ENCODE measurements at regions not wholly inside any gene's neighbourhood (a gene's known extent, or its start where the extent isn't known, plus 50 kb on each side); places are given as distances from the start of the nearest gene placed in this dataset.

DNA sequence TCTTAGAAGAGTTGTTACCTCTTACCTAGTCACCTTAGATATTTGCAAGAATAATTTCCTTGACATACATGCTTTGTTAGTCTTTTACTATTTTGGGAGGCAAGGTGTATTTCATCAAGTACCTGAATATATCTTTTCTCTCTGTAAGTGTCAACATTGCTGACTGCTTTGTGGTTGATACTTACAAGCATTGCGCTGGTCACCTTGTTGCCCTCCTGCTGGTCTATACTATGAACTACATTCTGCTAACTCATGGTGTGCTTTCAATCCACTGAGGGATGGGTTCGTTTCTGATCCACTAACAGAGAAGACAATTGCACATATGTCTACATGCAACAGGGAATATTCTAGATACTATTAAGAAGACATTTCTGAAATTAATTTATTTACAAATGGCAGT is 837.8 kb upstream of the COBL start:
- no peak overlapping the region for H3K4me3 Mint-ChIP-seq
- H3K4me1 Mint-ChIP-seq (ENCODE audit: low read depth) = no peaks in the 10 kb centered on the region
- no peaks in the 10 kb centered on the region for H3K27me3 Mint-ChIP-seq (ENCODE audit: low read depth)
- H3K36me3 Mint-ChIP-seq (ENCODE audit: low read depth) = no peaks in the 10 kb centered on the region
- H3K9me3 Mint-ChIP-seq = peaks cover 4% of the 10 kb centered on the region
- H3K27ac Mint-ChIP-seq = no peak overlapping the region

DNA sequence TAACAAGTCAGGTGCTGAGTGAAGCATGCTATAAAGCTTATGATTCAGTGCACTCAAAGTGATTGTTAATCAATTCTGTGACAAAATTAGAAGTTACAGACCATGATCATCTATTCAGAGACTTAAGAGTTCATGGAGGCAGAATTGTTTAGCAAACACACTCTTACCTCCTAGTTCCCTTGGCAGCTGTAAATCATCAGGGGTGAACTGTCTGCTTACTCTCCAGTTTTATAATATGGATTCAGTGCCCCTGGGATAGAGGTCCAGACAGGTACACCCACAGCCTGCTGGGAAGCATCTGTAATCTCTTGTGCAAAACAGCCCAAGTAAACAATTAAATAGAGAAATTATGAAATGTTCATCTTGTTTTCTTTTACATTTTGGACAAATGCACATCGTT is 835.0 kb upstream of the COBL start:
- H3K36me3 Mint-ChIP-seq (ENCODE audit: low read depth) = no peaks in the 10 kb centered on the region
- H3K27me3 Mint-ChIP-seq (ENCODE audit: low read depth) = no peaks in the 10 kb centered on the region
- H3K27ac Mint-ChIP-seq = no peak overlapping the region
- peaks cover 8% of the 10 kb centered on the region for H3K9me3 Mint-ChIP-seq
- H3K4me1 Mint-ChIP-seq (ENCODE audit: low read depth) = no peaks in the 10 kb centered on the region
- H3K4me3 Mint-ChIP-seq = no peak overlapping the region

DNA sequence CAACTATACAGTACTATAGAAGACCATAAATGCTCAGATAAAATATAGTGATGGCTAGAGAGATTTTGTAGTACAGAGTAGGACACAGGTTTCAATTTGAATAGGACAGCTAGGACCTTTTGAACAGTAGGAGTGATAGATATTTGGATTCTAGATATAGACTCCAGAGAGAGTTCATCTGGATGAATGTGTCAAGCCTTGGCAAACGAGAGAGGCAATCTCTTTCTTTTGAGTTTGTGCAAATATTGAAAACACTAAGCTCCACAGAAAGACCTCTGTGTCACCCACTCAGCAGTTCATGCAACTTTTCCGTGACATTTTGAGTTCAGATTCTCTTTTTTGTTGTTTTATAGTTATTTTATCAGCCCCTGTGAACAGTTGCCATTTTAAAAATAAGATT is 834.3 kb upstream of the COBL start:
- Mint-ChIP-seq H3K36me3 (ENCODE audit: low read depth) (no peaks in the 10 kb centered on the region), H3K9me3 (peaks cover 8% of the 10 kb centered on the region), H3K27ac (no peak overlapping the region), H3K4me3 (no peak overlapping the region), H3K27me3 (ENCODE audit: low read depth) (no peaks in the 10 kb centered on the region), H3K4me1 (ENCODE audit: low read depth) (no peaks in the 10 kb centered on the region)

DNA sequence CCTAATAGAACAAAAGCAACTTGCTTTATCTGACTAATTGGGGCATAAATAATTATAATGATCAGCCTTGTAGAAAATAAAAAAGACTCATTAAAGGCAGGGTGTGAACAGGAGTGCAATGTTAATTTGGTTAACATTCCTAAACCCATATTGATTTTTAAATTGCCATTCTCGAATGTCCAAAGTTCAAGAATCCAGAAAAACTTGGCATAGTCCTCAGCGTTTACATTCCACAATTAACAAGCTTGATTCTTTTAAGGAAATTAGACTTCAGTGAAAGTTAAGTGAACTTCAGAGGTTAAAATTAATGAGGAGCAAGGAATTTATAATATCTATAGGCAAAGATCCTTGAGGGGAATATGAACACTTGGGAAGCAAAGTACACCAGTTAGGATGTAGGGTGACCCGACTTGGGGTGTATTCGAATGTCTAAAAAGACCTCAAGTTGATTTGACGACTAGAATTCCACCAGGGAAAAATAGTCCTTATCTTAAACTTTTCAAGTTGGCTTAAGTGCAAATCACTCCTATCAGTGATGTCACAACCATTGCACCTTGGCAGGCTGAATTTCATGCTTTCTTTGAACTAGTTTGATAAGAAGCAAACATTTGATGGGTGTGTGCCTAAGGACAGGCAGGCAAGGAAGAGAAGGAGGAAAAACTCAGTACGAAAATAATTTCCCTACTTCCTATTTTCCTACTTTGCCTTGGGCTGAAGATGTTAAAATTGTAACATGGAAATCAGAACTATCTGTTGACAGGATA is 830.4 kb upstream of the COBL start:
- H3K9me3 Mint-ChIP-seq = peaks cover 3% of the 10 kb centered on the region
- H3K36me3 Mint-ChIP-seq (ENCODE audit: low read depth) = no peaks in the 10 kb centered on the region
- H3K4me3 Mint-ChIP-seq = no peak overlapping the region
- H3K4me1 Mint-ChIP-seq (ENCODE audit: low read depth) = no peaks in the 10 kb centered on the region
- H3K27me3 Mint-ChIP-seq (ENCODE audit: low read depth) = no peaks in the 10 kb centered on the region
- no peak overlapping the region for H3K27ac Mint-ChIP-seq

DNA sequence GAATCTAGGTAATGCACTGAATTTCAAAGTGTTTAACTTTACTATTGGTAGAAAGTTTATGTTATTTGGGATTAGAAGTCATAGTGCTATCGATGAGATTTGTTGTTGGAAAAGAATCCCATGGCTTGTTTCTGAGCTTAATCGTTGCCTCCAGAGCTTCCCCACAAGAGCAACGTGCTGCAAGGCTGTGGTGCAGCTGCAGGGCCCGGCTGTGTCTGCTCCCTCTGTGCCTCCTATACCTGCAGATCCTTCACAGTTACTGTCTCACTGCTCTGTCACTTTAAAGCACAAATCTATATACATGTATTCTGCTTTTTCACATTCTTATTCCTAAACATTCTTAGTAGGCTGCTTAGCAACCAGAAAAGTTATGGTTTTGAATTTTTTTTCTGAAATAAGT is 826.6 kb upstream of the COBL start:
- Mint-ChIP-seq H3K9me3 (peaks cover 11% of the 10 kb centered on the region), H3K36me3 (ENCODE audit: low read depth) (no peaks in the 10 kb centered on the region), H3K27me3 (ENCODE audit: low read depth) (no peaks in the 10 kb centered on the region), H3K4me1 (ENCODE audit: low read depth) (no peaks in the 10 kb centered on the region), H3K4me3 (no peak overlapping the region), H3K27ac (no peak overlapping the region)

DNA sequence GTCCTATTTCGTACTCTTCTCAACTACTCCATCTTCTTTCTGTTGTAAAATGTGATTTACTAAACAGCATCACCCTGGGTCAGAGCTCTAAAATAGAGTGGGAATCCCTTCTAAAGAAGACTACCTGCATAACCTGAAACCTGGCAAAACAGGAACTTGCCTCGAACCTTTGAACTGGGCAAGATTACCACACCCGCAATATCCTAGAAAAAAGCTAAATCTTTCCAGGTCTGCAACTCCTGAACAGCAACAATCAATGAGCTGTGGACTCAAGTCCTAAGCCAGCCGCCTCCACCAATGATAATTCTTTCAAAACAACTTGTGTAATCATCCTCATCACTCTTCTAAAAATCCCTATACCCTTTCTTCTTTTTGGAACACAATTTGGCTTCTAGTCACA is 824.2 kb upstream of the COBL start:
- Mint-ChIP-seq H3K4me1 (ENCODE audit: low read depth) (no peaks in the 10 kb centered on the region), H3K36me3 (ENCODE audit: low read depth) (no peaks in the 10 kb centered on the region), H3K9me3 (peaks cover 22% of the 10 kb centered on the region), H3K4me3 (no peak overlapping the region), H3K27me3 (ENCODE audit: low read depth) (no peaks in the 10 kb centered on the region), H3K27ac (no peak overlapping the region)

DNA sequence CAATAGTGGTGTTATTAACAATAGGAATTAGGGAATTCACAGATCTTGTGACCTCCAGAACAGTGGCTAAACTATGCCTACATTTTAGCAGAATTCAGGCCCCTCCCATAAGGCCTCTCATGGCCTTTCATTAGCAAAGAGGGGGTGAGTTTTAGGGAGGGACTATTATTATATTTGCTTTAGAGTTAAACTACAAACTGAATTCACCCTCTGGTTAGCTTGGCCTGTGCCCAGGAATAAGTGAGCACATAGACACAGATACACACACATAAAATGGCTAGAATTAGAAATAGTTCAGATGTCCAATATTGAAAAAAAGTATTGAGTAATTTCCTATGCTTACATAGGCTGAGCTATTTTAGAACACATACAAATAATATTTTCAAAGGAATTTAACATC is 818.8 kb upstream of the COBL start:
- no peak overlapping the region for H3K27ac Mint-ChIP-seq
- no peaks in the 10 kb centered on the region for H3K4me1 Mint-ChIP-seq (ENCODE audit: low read depth)
- no peaks in the 10 kb centered on the region for H3K36me3 Mint-ChIP-seq (ENCODE audit: low read depth)
- H3K9me3 Mint-ChIP-seq = peaks cover 22% of the 10 kb centered on the region
- H3K27me3 Mint-ChIP-seq (ENCODE audit: low read depth) = no peaks in the 10 kb centered on the region
- no peak overlapping the region for H3K4me3 Mint-ChIP-seq

DNA sequence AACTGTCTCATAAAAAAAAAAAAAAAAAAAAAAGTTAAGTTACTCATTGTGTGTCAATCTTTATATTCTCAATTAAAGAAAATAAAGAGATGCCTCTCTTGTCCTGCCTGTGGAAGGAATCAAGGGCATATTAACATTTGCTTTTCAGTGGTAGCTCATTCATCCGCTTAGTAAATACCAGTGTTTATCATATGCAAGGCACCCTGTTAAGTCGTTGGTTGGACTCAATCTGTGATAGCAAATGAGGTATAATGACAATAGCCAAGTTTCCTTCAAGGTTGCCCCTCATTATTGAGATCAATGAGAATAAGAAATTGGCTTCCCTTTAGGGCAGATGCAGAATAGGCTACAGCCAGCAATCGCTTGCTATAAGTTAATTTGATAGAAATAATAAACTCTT is 812.7 kb upstream of the COBL start:
- H3K4me3 Mint-ChIP-seq = no peak overlapping the region
- no peak overlapping the region for H3K27ac Mint-ChIP-seq
- H3K27me3 Mint-ChIP-seq (ENCODE audit: low read depth) = no peaks in the 10 kb centered on the region
- no peaks in the 10 kb centered on the region for H3K4me1 Mint-ChIP-seq (ENCODE audit: low read depth)
- H3K9me3 Mint-ChIP-seq = peaks cover 3% of the 10 kb centered on the region
- H3K36me3 Mint-ChIP-seq (ENCODE audit: low read depth) = no peaks in the 10 kb centered on the region

DNA sequence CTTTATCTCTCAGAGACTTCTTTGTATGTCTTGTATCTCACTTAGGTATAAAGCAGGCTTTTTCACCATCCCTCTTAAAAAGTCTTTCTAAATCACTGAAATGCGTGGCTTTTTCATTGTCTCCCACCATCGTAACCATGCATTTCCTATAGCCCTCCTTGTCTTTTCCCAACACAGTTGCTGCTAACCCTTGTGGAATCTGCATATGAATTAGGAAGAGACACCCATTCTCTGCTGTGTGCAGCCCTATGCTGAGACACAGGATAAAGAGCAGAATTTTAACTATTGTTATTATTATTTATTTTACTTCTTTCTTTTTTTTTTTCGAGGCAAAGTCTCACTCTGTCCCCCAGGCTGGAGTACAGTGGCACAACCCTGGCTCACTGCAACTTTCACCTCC is 804.3 kb upstream of the COBL start:
- Mint-ChIP-seq H3K4me3 (no peak overlapping the region), H3K27ac (no peak overlapping the region), H3K36me3 (ENCODE audit: low read depth) (no peaks in the 10 kb centered on the region), H3K4me1 (ENCODE audit: low read depth) (no peaks in the 10 kb centered on the region), H3K9me3 (peaks cover 6% of the 10 kb centered on the region), H3K27me3 (ENCODE audit: low read depth) (no peaks in the 10 kb centered on the region)

DNA sequence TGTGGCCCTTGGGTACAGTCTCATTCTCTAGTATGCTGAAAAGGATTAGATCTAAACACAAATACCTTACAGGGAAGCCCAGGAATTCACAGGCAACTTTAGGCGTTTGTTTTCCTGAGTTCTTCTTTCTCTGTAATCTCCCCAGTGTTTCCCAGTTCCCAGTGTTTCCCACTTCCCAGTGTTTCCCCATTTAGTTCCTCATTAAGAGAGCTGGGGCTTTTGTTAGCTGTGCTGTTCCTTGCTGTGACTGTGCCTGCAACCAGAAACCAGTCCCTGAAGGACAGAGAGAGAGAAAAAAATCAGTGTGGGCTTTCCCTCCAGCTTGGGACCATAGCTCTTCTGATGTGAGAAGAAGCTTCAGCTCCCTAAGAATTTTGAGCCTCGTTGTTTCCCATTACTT is 802.9 kb upstream of the COBL start:
- H3K9me3 Mint-ChIP-seq = peaks cover 6% of the 10 kb centered on the region
- no peaks in the 10 kb centered on the region for H3K27me3 Mint-ChIP-seq (ENCODE audit: low read depth)
- no peaks in the 10 kb centered on the region for H3K4me1 Mint-ChIP-seq (ENCODE audit: low read depth)
- H3K36me3 Mint-ChIP-seq (ENCODE audit: low read depth) = no peaks in the 10 kb centered on the region
- no peak overlapping the region for H3K4me3 Mint-ChIP-seq
- H3K27ac Mint-ChIP-seq = no peak overlapping the region

DNA sequence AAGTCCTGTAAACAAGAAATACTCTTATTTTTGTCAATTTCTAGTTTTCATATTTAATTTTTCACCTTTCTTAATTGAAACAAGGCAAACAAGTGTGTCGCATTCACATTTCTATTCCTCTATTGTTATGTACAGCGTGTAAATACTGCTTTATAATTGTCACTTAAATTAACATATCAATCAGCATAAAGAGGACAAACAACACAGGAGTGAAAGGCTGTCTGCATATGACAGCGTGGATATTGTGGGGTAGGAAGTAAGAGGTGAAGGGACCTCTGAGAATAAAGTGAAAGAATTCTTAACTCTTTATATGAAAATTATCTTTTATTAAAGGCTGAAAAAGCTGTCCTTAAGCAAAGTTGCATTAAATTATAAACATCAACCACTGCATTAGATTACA is 797.9 kb upstream of the COBL start:
- Mint-ChIP-seq H3K4me1 (ENCODE audit: low read depth) (no peaks in the 10 kb centered on the region), H3K36me3 (ENCODE audit: low read depth) (no peaks in the 10 kb centered on the region), H3K27me3 (ENCODE audit: low read depth) (no peaks in the 10 kb centered on the region), H3K4me3 (no peak overlapping the region), H3K27ac (no peak overlapping the region), H3K9me3 (peaks cover 11% of the 10 kb centered on the region)

DNA sequence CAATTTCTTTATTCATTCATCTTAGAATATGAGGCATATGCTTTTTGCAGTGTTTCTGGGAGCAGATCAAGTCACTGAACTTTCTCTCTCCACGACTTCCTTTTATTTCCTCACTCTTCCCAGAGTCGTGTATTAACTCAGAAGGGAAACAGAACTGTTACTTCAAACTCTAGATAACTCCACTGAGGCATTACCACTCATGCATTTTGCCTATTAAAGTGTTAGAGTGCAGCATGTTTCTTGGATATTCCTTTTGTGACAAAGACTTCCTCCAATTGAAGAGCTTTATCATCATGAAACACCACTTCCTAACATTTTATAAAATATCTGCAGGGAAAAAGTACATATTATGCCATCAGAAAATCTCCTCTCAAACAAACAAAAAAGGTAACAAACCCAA is 797.4 kb upstream of the COBL start:
- Mint-ChIP-seq H3K4me1 (ENCODE audit: low read depth) (no peaks in the 10 kb centered on the region), H3K27me3 (ENCODE audit: low read depth) (no peaks in the 10 kb centered on the region), H3K27ac (no peak overlapping the region), H3K36me3 (ENCODE audit: low read depth) (no peaks in the 10 kb centered on the region), H3K4me3 (no peak overlapping the region), H3K9me3 (peaks cover 11% of the 10 kb centered on the region)

DNA sequence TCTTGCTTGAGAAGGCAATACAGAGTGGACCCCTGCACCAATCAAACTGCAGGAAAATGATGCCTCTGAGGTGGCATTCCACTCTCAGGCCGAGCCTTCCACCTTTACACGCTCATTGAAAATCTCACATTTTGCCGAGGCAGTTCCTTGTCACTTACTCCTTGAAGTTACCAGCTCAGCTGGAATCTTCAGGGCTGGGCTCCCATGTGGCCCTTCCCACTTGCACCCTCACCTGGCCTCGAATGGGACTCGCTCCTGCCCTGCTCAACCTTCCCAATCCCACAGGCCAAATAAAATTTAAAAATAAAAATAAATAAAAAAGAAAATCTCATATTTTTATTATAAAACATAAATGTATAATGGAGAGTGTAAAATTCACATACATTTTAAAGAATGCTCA is 790.7 kb upstream of the COBL start:
- H3K27me3 Mint-ChIP-seq (ENCODE audit: low read depth) = no peaks in the 10 kb centered on the region
- H3K4me3 Mint-ChIP-seq = no peak overlapping the region
- no peaks in the 10 kb centered on the region for H3K4me1 Mint-ChIP-seq (ENCODE audit: low read depth)
- no peak overlapping the region for H3K27ac Mint-ChIP-seq
- H3K9me3 Mint-ChIP-seq = peaks cover 14% of the 10 kb centered on the region
- H3K36me3 Mint-ChIP-seq (ENCODE audit: low read depth) = no peaks in the 10 kb centered on the region

DNA sequence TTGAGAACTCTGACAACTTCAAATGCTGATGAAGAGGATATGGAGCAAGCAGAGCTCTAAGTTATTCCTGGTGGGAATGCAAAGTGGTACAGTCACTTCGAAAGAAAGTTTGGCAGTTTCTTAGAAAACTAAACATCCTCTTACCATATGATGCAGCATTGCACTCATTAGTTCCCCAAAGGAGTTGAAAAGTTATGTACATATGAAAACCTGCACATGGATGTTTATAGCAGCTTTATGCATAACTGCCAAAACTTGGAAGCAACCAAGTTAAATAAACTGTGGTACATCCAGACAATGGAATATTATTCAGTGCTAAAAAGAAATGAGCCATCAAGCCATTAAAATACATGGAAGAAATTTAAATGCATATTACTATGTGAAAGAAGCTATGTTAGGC is 779.3 kb upstream of the COBL start:
- no peak overlapping the region for H3K4me3 Mint-ChIP-seq
- H3K27ac Mint-ChIP-seq = no peak overlapping the region
- no peaks in the 10 kb centered on the region for H3K27me3 Mint-ChIP-seq (ENCODE audit: low read depth)
- no peaks in the 10 kb centered on the region for H3K4me1 Mint-ChIP-seq (ENCODE audit: low read depth)
- peaks cover 27% of the 10 kb centered on the region for H3K9me3 Mint-ChIP-seq
- H3K36me3 Mint-ChIP-seq (ENCODE audit: low read depth) = no peaks in the 10 kb centered on the region

DNA sequence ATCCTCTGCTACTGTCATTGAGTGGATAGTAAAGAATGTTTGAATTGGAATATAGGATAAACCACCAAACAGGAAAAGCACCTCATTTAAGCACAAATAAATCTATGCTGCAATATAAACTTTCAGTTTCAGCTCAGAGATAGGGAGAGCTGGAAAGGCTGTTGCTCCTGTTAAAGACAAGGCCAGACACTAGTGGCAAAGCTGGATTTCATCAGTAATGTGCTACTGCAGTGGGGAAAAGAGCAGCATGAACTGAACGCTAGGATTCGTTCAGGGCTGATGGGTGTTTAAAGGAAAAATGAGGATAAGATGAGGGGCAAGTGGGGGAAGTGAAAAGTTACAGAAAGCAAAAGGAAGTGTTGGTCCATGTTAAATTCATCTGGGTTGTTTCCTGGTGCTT is 775.4 kb upstream of the COBL start:
- H3K9me3 Mint-ChIP-seq = peaks cover 27% of the 10 kb centered on the region
- no peak overlapping the region for H3K27ac Mint-ChIP-seq
- no peaks in the 10 kb centered on the region for H3K27me3 Mint-ChIP-seq (ENCODE audit: low read depth)
- H3K4me3 Mint-ChIP-seq = no peak overlapping the region
- no peaks in the 10 kb centered on the region for H3K4me1 Mint-ChIP-seq (ENCODE audit: low read depth)
- no peaks in the 10 kb centered on the region for H3K36me3 Mint-ChIP-seq (ENCODE audit: low read depth)

DNA sequence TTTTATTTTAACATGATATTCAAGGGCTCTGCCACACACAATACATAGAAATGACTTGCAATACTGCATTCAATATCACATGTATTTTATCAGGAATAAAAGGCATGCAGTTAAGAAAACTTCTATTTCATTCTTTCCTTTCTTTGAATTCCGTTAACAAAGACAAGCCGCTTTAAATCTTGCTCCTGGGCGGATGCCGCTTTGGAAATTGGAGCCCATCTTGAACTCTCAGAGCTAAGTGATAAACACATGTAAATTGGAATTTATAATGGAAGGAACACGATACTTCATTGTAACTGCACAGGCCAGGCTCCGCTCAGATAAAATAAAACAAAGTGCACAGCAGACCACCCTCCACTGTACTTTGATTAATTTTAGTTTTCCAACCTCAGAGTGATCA is 774.5 kb upstream of the COBL start:
- Mint-ChIP-seq H3K9me3 (peaks cover 19% of the 10 kb centered on the region), H3K27ac (no peak overlapping the region), H3K36me3 (ENCODE audit: low read depth) (no peaks in the 10 kb centered on the region), H3K27me3 (ENCODE audit: low read depth) (no peaks in the 10 kb centered on the region), H3K4me3 (no peak overlapping the region), H3K4me1 (ENCODE audit: low read depth) (no peaks in the 10 kb centered on the region)

Measured in T-helper 1 cell treated with Interleukin-12 subunit alpha and Interleukin-12 subunit beta and Interleukin-4 antibody, amounts not matched to agents 30 μg/mL and 1 μg/mL, for 36 hours (primary cell).